UCSD-AML1 (cell line): ENCODE measurements at regions not wholly inside any gene's neighbourhood (a gene's known extent, or its start where the extent isn't known, plus 50 kb on each side); places are given as distances from the start of the nearest gene placed in this dataset.

ENCODE experiments used
- DNase-seq: peaks from one replicate; lab custom pipeline; 2025; ENCODE audit not compliant: unreplicated experiment; lab: John Stamatoyannopoulos, UW

DNA sequence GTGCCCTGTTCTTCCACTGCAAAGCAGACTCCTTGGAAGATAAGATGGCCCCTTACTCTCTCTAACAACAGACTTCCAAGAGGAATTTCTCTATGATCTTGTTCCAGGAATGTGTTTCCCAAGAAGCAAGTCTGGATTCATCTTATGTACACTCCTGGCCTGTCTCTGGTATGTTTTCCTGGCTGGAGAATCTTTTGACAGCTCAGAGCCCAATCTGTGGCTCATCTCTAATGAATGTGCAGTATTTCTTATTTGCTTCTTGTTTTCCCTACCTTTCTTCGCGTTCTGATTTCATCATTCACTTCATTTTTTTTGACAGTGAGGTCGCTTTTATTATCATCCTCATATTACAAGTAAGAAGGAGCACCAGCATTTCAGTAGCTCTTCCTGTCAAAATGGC, 53.0 kb upstream of the PITRM1 start:
- no peak for DNase-seq

DNA sequence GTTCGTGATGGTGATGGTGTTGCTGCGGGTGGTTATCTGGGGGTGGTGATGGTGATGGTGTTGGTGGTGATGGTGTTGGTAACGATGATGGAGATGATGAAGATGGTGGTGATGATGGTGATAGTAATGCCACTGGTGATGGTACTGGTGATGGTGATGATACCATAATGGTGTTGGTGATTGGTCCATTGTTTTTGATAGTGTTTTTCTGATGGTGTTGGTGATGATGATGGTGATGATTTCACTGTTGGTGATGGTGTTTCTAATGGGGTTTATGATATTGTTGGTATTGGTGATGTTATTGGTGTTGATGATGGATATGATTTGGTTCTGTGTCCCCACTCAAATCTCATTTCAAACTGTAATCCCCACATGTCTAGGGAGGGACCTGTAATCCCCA, 51.7 kb upstream of the PITRM1 start:
- DNase-seq: no peak

DNA sequence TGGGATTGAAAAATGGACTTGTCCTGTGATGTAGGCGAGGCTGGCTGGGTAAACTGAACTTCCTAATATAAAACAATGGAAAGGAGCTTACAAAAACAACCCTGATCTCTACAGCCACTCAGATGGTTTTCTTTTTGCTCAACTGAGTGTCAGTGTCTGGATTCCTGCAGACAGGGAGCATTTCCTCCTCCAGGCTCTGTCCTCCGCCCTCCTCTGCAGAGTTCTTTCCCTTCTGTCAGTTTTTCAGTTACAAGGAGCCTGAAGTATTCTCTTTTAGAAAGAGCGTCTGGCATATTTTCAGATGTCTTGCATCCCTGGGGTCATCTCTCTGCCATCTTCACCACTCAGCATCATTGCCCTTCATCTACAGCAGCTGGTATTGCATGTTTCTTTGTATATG, 50.0 kb upstream of the PITRM1 start:
- DNase-seq: no peak
